ENCODE measurements at regions not wholly inside any gene's neighbourhood (a gene's known extent, or its start where the extent isn't known, plus 50 kb on each side); places are given as distances from the start of the nearest gene placed in this dataset.

- TF ChIP-seq CTCF (IDR thresholded peaks at IDR 0.05), result no peak
- TF ChIP-seq POLR2A (IDR thresholded peaks at IDR 0.05), result no peak
- no peak for TF ChIP-seq EP300 (IDR thresholded peaks at IDR 0.05)
Measured at GRCh38 chr2:37796481-37796880, 125.0 kb upstream of the CDC42EP3 start.

All from ovary (tissue), 3 donors.